Astrocyte of the cerebellum (primary cell): ENCODE measurements at regions not wholly inside any gene's neighbourhood (a gene's known extent, or its start where the extent isn't known, plus 50 kb on each side); places are given as distances from the start of the nearest gene placed in this dataset.

Experiments used
- DNase-seq: peaks from one replicate; pipeline ENCODE4 v3.0.0-alpha.2; 2011; ENCODE audit warnings: low read depth
- H3K4me3 ChIP-seq: 2 replicates; pipeline ENCODE4 v1.5.1; 2011; ENCODE audit warnings: mild to moderate bottlenecking, low read depth, low read length, moderate library complexity
- CTCF ChIP-seq: IDR thresholded peaks from 2 replicates; pipeline ENCODE4 v1.5.1; 2012; ENCODE audit warnings: low read length, low read depth, moderate library complexity, mild to moderate bottlenecking; ENCODE audit errors: missing control alignments
- in situ Hi-C: cut with HindIII; loops from 2 replicates; pipeline ENCODE4 v1.10.0; 2017; ENCODE audit warnings: low sequenced_read_pairs

- DNase-seq = no peak
- no peak overlapping the region for H3K4me3 ChIP-seq
- TF ChIP-seq CTCF = no peak
- in situ Hi-C loops = no loop called here
These were observed 1009.6 kb upstream of the DIAPH2 start for GRCh38 chrX:95675011-95675410.

GRCh38 chrX:95675794-95676193 is 1008.8 kb upstream of the DIAPH2 start:
- DNase-seq = no peak
- in situ Hi-C loops = no loop called here
- TF ChIP-seq CTCF = no peak
- no peak overlapping the region for H3K4me3 ChIP-seq

GRCh38 chrX:95678679-95679078 is 1006.0 kb upstream of the DIAPH2 start:
- H3K4me3 ChIP-seq = no peak overlapping the region
- no peak for TF ChIP-seq CTCF
- no peak for DNase-seq
- in situ Hi-C loops = no loop called here

GRCh38 chrX:95693365-95693764 is 991.3 kb upstream of the DIAPH2 start:
- H3K4me3 ChIP-seq = no peak overlapping the region
- in situ Hi-C loops = no loop called here
- DNase-seq = no peak
- TF ChIP-seq CTCF = no peak

- no peak for DNase-seq
- H3K4me3 ChIP-seq = no peak overlapping the region
- in situ Hi-C loops = no loop called here
- TF ChIP-seq CTCF = no peak
These were observed 980.9 kb upstream of the DIAPH2 start for GRCh38 chrX:95703696-95704095.

GRCh38 chrX:95716841-95717240 is 967.8 kb upstream of the DIAPH2 start:
- in situ Hi-C loops = no loop called here
- DNase-seq = no peak
- no peak for TF ChIP-seq CTCF
- H3K4me3 ChIP-seq = no peak overlapping the region

GRCh38 chrX:95718746-95719145 is 965.9 kb upstream of the DIAPH2 start:
- TF ChIP-seq CTCF = no peak
- H3K4me3 ChIP-seq = no peak overlapping the region
- in situ Hi-C loops = no loop called here
- no peak for DNase-seq
